H1 (cell line): ENCODE measurements at regions not wholly inside any gene's neighbourhood (a gene's known extent, or its start where the extent isn't known, plus 50 kb on each side); places are given as distances from the start of the nearest gene placed in this dataset.

Source experiments
- CTCF ChIA-PET: fragments of 300-600 bp; sonication (Branson Sonifier 250); formaldehyde crosslinking; loops from one replicate; lab custom pipeline; 2021; ENCODE audit not compliant: partially characterized antibody; lab: Charles Lee
- POLR2A ChIA-PET: fragments of 300-600 bp; sonication (Branson Sonifier 250); formaldehyde crosslinking; loops from one replicate; lab custom pipeline; 2021; ENCODE audit warnings: inconsistent platforms; ENCODE audit not compliant: partially characterized antibody; lab: Charles Lee
- DNase-seq, 2 experiments: peaks; one replicate each; pipeline versions ENCODE4 v3.0.0 to v3.0.0-alpha.2; 2010 to 2022; ENCODE audit warnings: low spot score in 2 of 2, low read depth in 1 of 2, mixed read lengths in 1 of 2
- FAIRE-seq: peaks from 2 replicates; lab custom pipeline; 2011; peaks lifted over from hg19 to GRCh38; lab: Jason Lieb, UNC
- H2AFZ ChIP-seq: 2 replicates; pipeline ENCODE4 v1.8.1; 2012; ENCODE audit warnings: low read length, inconsistent platforms
- H2AK5ac ChIP-seq: 2 replicates; pipeline ENCODE4 v1.6.1; 2013; ENCODE audit warnings: low read depth, low read length
- H2BK120ac ChIP-seq: replicated peaks from 2 replicates; pipeline ENCODE3; 2013; ENCODE audit warnings: low read depth, low read length, inconsistent platforms
- H2BK12ac ChIP-seq: 2 replicates; pipeline ENCODE4 v1.6.1; 2013; ENCODE audit warnings: low read depth, low read length
- H2BK15ac ChIP-seq: 2 replicates; pipeline ENCODE4 v1.6.1; 2013; ENCODE audit warnings: low read length
- H2BK20ac ChIP-seq: 2 replicates; pipeline ENCODE4 v1.6.1; 2013; ENCODE audit warnings: low read length
- H2BK5ac ChIP-seq: 2 replicates; pipeline ENCODE4 v1.6.1; 2013; ENCODE audit warnings: low read depth, low read length
- H3K14ac ChIP-seq: 2 replicates; pipeline ENCODE4 v1.6.1; 2013; ENCODE audit warnings: inconsistent platforms; ENCODE audit not compliant: insufficient read length
- H3K18ac ChIP-seq: 2 replicates; pipeline ENCODE4 v1.6.1; 2013; ENCODE audit warnings: low read length; ENCODE audit errors: extremely low read depth
- H3K23ac ChIP-seq: 2 replicates; pipeline ENCODE4 v1.6.1; 2013; ENCODE audit warnings: inconsistent platforms; ENCODE audit not compliant: insufficient read length
- H3K23me2 ChIP-seq: 2 replicates; pipeline ENCODE4 v1.6.1; 2013; ENCODE audit warnings: low read depth, low read length
- H3K27ac ChIP-seq: 2 replicates; pipeline ENCODE4 v1.6.1; 2011; ENCODE audit warnings: low read depth, low read length, inconsistent platforms
- H3K27me3 ChIP-seq, 4 experiments: replicated peaks in 1 of 4; 1 replicate in 1 of 4; 2 replicates in 3 of 4; pipeline versions ENCODE4 v1.6.1 to v1.8.1; 2011 to 2013; ENCODE audit warnings: low read length in 3 of 4, mild to moderate bottlenecking in 3 of 4, inconsistent platforms in 2 of 4, mixed read lengths in 2 of 4, moderate library complexity in 1 of 4; ENCODE audit not compliant: control insufficient read depth in 3 of 4, insufficient read depth in 3 of 4; ENCODE audit errors: extremely low read depth in 1 of 4
- H3K36me3 ChIP-seq, 4 experiments: 2 replicates each; pipeline versions ENCODE4 v1.6.1 to v1.8.1; 2011 to 2013; ENCODE audit warnings: mild to moderate bottlenecking in 4 of 4, low read length in 3 of 4, moderate library complexity in 2 of 4, control low read depth in 1 of 4, inconsistent platforms in 1 of 4; ENCODE audit not compliant: insufficient read depth in 4 of 4, control insufficient read depth in 2 of 4
- H3K4ac ChIP-seq: replicated peaks from 2 replicates; pipeline ENCODE3; 2013; ENCODE audit warnings: low read length, low read depth, mixed read lengths, inconsistent platforms; ENCODE audit not compliant: insufficient read length
- H3K4me1 ChIP-seq, 4 experiments: replicated peaks in 1 of 4; 1 replicate in 1 of 4; 2 replicates in 3 of 4; pipeline versions ENCODE4 v1.6.1 to v1.8.1; 2011 to 2013; ENCODE audit warnings: low read length in 3 of 4, inconsistent platforms in 2 of 4, mixed read lengths in 1 of 4; ENCODE audit not compliant: insufficient read depth in 4 of 4, control insufficient read depth in 3 of 4
- H3K4me2 ChIP-seq, 2 experiments: 2 replicates each; pipeline versions ENCODE4 v1.6.1 to v1.8.1; 2011 to 2013; ENCODE audit warnings: low read depth in 2 of 2, low read length in 2 of 2, control low read depth in 1 of 2, inconsistent platforms in 1 of 2, mild to moderate bottlenecking in 1 of 2; ENCODE audit not compliant: insufficient read depth in 1 of 2
- H3K4me3 ChIP-seq, 4 experiments: fragments of 200-600, 300-600 bp in 1 of 4; sonication (generic), shearing (Covaris generic), sonication (Bioruptor Twin) in 1 of 4; 2 replicates each; pipeline versions ENCODE4 v1.5.1 to v1.8.1; 2011 to 2016; ENCODE audit warnings: low read length in 4 of 4, low read depth in 3 of 4, control low read depth in 2 of 4, inconsistent platforms in 2 of 4, mild to moderate bottlenecking in 2 of 4, mixed read lengths in 1 of 4, moderate library complexity in 1 of 4; ENCODE audit not compliant: insufficient read depth in 2 of 4; ENCODE audit errors: extremely low read depth in 1 of 4
- H3K56ac ChIP-seq: replicated peaks from 2 replicates; pipeline ENCODE3; 2013; ENCODE audit warnings: low read depth, mild to moderate bottlenecking, mixed read lengths, low read length, inconsistent platforms; ENCODE audit not compliant: insufficient read length
- H3K79me1 ChIP-seq: 2 replicates; pipeline ENCODE4 v1.6.1; 2013; ENCODE audit warnings: low read depth, low read length, control low read depth
- H3K79me2 ChIP-seq, 2 experiments: 2 replicates each; pipeline versions ENCODE4 v1.6.1 to v1.8.1; 2012 to 2013; ENCODE audit warnings: low read length in 2 of 2, mild to moderate bottlenecking in 2 of 2, inconsistent platforms in 1 of 2; ENCODE audit not compliant: insufficient read depth in 2 of 2, control insufficient read depth in 1 of 2
- H3K9ac ChIP-seq, 4 experiments: replicated peaks in 1 of 4; 1 replicate in 1 of 4; 2 replicates in 3 of 4; pipeline versions ENCODE4 v1.6.1 to v1.8.1; 2011 to 2013; ENCODE audit warnings: low read depth in 3 of 4, low read length in 3 of 4, control low read depth in 2 of 4, mild to moderate bottlenecking in 2 of 4, moderate library complexity in 2 of 4, inconsistent platforms in 1 of 4; ENCODE audit errors: extremely low read depth in 1 of 4
- H3K9me3 ChIP-seq, 2 experiments: 2 replicates each; pipeline versions ENCODE4 v1.6.1 to v1.8.1; 2012 to 2013; ENCODE audit warnings: mild to moderate bottlenecking in 2 of 2, moderate library complexity in 2 of 2, control low read depth in 1 of 2, inconsistent platforms in 1 of 2, low read depth in 1 of 2, low read length in 1 of 2, mixed read lengths in 1 of 2; ENCODE audit not compliant: insufficient read depth in 2 of 2
- H4K20me1 ChIP-seq, 2 experiments: replicated peaks in 1 of 2; 2 replicates each; pipeline versions ENCODE3 to v1.8.1; 2011 to 2013; ENCODE audit warnings: inconsistent platforms in 2 of 2, low read length in 2 of 2, mild to moderate bottlenecking in 1 of 2; ENCODE audit not compliant: insufficient read depth in 2 of 2, control insufficient read depth in 1 of 2
- H4K5ac ChIP-seq: 2 replicates; pipeline ENCODE4 v1.6.1; 2013; ENCODE audit warnings: low read length, low read depth, mixed read lengths, inconsistent platforms; ENCODE audit not compliant: insufficient read length
- H4K8ac ChIP-seq: 2 replicates; pipeline ENCODE4 v1.8.0; 2013; ENCODE audit warnings: mild to moderate bottlenecking, moderate library complexity, low read length, inconsistent platforms; ENCODE audit not compliant: insufficient read depth; ENCODE audit errors: extremely low read depth
- H4K91ac ChIP-seq: replicated peaks from 2 replicates; pipeline ENCODE3; 2013; ENCODE audit warnings: low read length, mixed read lengths, inconsistent platforms; ENCODE audit not compliant: insufficient read length
- CBX8 ChIP-seq: fragments of 300-800, 300-1000 bp; sonication (generic); IDR thresholded peaks from 2 replicates; pipeline ENCODE4 v1.7.1; 2016; ENCODE audit warnings: low read depth, low read length, borderline replicate concordance
- RAD21 ChIP-seq, 2 experiments: IDR thresholded peaks in 1 of 2; conservative IDR thresholded peaks in 1 of 2; 2 replicates each; pipeline ENCODE4 v1.6.1; 2011; ENCODE audit warnings: low read depth in 2 of 2, low read length in 2 of 2, improper control_type of control experiment in 1 of 2, inconsistent platforms in 1 of 2, mild to moderate bottlenecking in 1 of 2, moderate library complexity in 1 of 2
- YY1 ChIP-seq: IDR thresholded peaks from 2 replicates; pipeline ENCODE4 v1.6.1; 2011; ENCODE audit warnings: low read depth, mild to moderate bottlenecking, low read length
- WGBS, 2 experiments: shearing (Covaris generic) in 1 of 2; methylation state at CpG; one replicate each; pipeline versions ENCODE4 v1.1.6 to v1.1.7; 2013 to 2015; ENCODE audit warnings: low lambda C conversion rate in 2 of 2, mixed read lengths in 2 of 2, inconsistent platforms in 1 of 2, low coverage in 1 of 2, missing lambda C conversion rate in 1 of 2; ENCODE audit not compliant: insufficient replicate concordance in 2 of 2, insufficient coverage in 1 of 2, insufficient read length in 1 of 2; ENCODE audit errors: extremely low coverage in 1 of 2, missing lambda C conversion rate in 1 of 2; 5-methylcytosine and 5-hydroxymethylcytosine counted together
- TF ChIP-seq, protein P1 (sequence below), 3 experiments: IDR thresholded peaks; 1 replicate in 2 of 3; 2 replicates in 1 of 3; pipeline versions ENCODE4 v1.5.1 to v1.6.1; 2011; ENCODE audit warnings: low read length in 3 of 3, mild to moderate bottlenecking in 3 of 3, inconsistent platforms in 2 of 3, low read depth in 1 of 3, moderate library complexity in 1 of 3; ENCODE audit not compliant: insufficient read depth in 1 of 3; ENCODE audit errors: control extremely low read depth in 1 of 3

DNA sequence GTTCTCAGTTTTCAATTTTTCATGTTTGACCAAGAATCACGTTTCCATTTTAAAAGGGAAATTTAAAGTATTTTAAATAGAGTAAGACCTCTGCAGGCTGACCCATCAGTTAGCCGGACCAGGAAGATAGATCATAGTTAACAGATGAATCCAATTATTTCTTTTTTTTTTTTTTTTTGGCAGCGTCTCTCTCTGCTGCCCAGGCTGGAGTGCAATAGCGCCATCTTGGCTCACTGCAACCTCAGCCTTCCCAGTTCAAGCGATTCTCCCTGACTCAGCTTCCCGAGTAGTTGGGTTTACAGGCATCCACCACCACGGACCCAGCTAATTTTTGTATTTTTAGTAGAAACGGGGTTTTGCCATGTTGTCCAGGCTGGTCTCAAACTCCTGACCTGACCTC is 256.7 kb upstream of the CNR1 start:
- CTCF ChIA-PET, result interaction anchor here (0.6 to 1.0 kb wide), 5 partner anchors 20 to 487 kb away, joined by 3 read pairs; no protein-coding TSS in a partner anchor
- POLR2A ChIA-PET, result no interaction called here
- Histone ChIP-seq H2BK15ac (no peak overlapping the region), H3K27ac (no peak overlapping the region), H4K20me1 (no peaks in the 10 kb centered on the region), H3K14ac (no peak overlapping the region), H3K4me2 (no peak overlapping the region), H3K36me3 (no peaks in the 10 kb centered on the region), H2BK12ac (no peak overlapping the region), H3K56ac (no peak overlapping the region), H3K23ac (no peak overlapping the region), H3K79me1 (no peaks in the 10 kb centered on the region), H4K91ac (no peak overlapping the region), H2AFZ (no peak overlapping the region), H2BK20ac (no peak overlapping the region), H3K27me3 (no peaks in the 10 kb centered on the region), H2BK120ac (no peak overlapping the region), H2AK5ac (no peak overlapping the region), H2BK5ac (no peak overlapping the region), H3K4me1 (no peaks in the 10 kb centered on the region), H3K9me3 (no peaks in the 10 kb centered on the region), H3K4ac (no peak overlapping the region), H3K4me3 (no peak overlapping the region), H3K18ac (no peak overlapping the region), H4K5ac (no peak overlapping the region), H3K23me2 (no peaks in the 10 kb centered on the region), H4K8ac (no peak overlapping the region), H3K79me2 (no peaks in the 10 kb centered on the region), H3K9ac (no peak overlapping the region)
- DNase-seq, result no peak
- TF ChIP-seq CBX8, result no peak
- TF ChIP-seq RAD21 (IDR thresholded peaks at IDR 0.05 in 1 of 2, conservative IDR thresholded peaks at IDR 0.05 in 1 of 2; ENCODE audit: low read depth in 2 of 2, low read length in 2 of 2), result peak; percentile 41 to 52
- peak; percentile 56; the same call in 1 of the 2 replicates for TF ChIP-seq YY1
- TF ChIP-seq, protein P1, sequence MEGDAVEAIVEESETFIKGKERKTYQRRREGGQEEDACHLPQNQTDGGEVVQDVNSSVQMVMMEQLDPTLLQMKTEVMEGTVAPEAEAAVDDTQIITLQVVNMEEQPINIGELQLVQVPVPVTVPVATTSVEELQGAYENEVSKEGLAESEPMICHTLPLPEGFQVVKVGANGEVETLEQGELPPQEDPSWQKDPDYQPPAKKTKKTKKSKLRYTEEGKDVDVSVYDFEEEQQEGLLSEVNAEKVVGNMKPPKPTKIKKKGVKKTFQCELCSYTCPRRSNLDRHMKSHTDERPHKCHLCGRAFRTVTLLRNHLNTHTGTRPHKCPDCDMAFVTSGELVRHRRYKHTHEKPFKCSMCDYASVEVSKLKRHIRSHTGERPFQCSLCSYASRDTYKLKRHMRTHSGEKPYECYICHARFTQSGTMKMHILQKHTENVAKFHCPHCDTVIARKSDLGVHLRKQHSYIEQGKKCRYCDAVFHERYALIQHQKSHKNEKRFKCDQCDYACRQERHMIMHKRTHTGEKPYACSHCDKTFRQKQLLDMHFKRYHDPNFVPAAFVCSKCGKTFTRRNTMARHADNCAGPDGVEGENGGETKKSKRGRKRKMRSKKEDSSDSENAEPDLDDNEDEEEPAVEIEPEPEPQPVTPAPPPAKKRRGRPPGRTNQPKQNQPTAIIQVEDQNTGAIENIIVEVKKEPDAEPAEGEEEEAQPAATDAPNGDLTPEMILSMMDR (IDR thresholded peaks at IDR 0.05; ENCODE audit: control extremely low read depth in 1 of 3, insufficient read depth in 1 of 3, low read depth in 1 of 3, low read length in 3 of 3), result peak; percentile 18 to 42 (median 38); a peak in 3 of 4 replicates
- WGBS, 2 experiments, result 69% methylated on average over 7 of the region's 8 CpGs; no CpG with 5 or more reads in 1 of the 2 experiments
- FAIRE-seq, result no peak
